ENCODE measurements at regions not wholly inside any gene's neighbourhood (a gene's known extent, or its start where the extent isn't known, plus 50 kb on each side); places are given as distances from the start of the nearest gene placed in this dataset.

DNA sequence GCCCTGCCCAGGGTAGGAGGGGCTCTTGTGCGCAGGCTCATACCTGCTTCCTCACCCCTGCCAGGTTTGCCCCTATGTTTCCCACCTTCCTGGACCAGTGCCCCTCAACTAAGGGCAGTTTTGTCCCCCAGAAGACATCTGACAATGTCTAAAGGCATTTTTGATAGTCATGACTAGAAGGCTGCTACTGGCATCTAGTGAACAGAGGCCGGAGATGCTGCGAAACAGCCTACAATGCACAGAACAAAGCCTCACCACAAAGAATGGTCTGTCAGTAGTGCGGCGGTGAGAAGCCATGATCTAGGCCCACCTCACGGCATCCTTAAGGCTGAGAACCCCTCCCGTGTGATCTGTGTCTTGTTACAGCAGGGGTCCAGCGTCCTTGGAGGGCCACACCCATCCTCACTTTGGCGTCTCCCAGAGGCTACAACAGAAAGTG, 96.0 kb downstream of the TMEM17 start:
- CTCF ChIA-PET, result no interaction called here
- in situ Hi-C loops (cut with HindIII; ENCODE audit: low pct_unique_long_range_greater_than_20kb, low sequenced_read_pairs), result no loop called here
- POLR2A ChIA-PET, result no interaction called here
- DNase-seq (ENCODE audit: low read depth, low spot score), result no peak
- Histone ChIP-seq H3K4me3 (ENCODE audit: low read depth in 2 of 2, low read length in 2 of 2) (no peak overlapping the region), H3K27ac (ENCODE audit: low read length) (no peak overlapping the region), H3K27me3 (ENCODE audit: control insufficient read depth, insufficient read depth, low read length) (no peaks in the 10 kb centered on the region), H3K4me1 (ENCODE audit: control insufficient read depth, insufficient read depth, low read length) (no peaks in the 10 kb centered on the region), H3K9me3 (ENCODE audit: control insufficient read depth, insufficient read depth, low read depth, low read length) (no peaks in the 10 kb centered on the region), H3K36me3 (ENCODE audit: control insufficient read depth, insufficient read depth, low read length) (no peaks in the 10 kb centered on the region)
- BruUV-seq (replicated peaks), result no TSS peak
- TF ChIP-seq, protein P1, sequence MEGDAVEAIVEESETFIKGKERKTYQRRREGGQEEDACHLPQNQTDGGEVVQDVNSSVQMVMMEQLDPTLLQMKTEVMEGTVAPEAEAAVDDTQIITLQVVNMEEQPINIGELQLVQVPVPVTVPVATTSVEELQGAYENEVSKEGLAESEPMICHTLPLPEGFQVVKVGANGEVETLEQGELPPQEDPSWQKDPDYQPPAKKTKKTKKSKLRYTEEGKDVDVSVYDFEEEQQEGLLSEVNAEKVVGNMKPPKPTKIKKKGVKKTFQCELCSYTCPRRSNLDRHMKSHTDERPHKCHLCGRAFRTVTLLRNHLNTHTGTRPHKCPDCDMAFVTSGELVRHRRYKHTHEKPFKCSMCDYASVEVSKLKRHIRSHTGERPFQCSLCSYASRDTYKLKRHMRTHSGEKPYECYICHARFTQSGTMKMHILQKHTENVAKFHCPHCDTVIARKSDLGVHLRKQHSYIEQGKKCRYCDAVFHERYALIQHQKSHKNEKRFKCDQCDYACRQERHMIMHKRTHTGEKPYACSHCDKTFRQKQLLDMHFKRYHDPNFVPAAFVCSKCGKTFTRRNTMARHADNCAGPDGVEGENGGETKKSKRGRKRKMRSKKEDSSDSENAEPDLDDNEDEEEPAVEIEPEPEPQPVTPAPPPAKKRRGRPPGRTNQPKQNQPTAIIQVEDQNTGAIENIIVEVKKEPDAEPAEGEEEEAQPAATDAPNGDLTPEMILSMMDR (IDR thresholded peaks at IDR 0.05), result peak; percentile 24
- TF ChIP-seq TCF7L2 (IDR thresholded peaks at IDR 0.05; ENCODE audit: low read depth, low read length), result no peak
- intact Hi-C loops (cut with micrococcal nuclease; ENCODE audit: unreplicated experiment), result loop anchor here (5.0 kb wide), 3 partner anchors 213 to 493 kb away; partner anchors contain the start of gene B3GNT2
- ATAC-seq, result no peak

DNA sequence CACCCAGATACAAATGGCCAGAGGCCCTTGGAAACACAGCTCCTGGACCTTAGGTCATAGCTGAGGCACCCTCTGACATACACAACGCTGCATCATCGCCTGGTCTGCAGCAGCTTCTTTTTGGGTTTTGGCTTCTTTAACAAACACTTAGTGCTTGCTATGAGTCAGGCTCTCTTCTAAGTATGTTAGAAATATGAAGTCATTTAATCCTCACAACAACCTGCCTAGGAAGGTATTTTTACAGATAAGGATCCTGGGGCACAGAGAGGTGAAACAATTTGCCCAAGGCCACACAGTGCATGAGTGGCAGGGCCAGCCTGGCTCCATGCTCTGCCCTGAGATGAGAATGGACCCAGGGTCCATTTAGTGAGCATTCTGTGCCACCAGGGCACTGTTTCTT, 96.6 kb downstream of the TMEM17 start:
- H3K9me3 ChIP-seq (ENCODE audit: control insufficient read depth, insufficient read depth, low read depth, low read length), result no peaks in the 10 kb centered on the region
- no peak overlapping the region for H3K4me3 ChIP-seq (ENCODE audit: low read depth in 2 of 2, low read length in 2 of 2)
- H3K27ac ChIP-seq (ENCODE audit: low read length), result no peak overlapping the region
- POLR2A ChIA-PET, result no interaction called here
- no peaks in the 10 kb centered on the region for H3K36me3 ChIP-seq (ENCODE audit: control insufficient read depth, insufficient read depth, low read length)
- in situ Hi-C loops (cut with HindIII; ENCODE audit: low pct_unique_long_range_greater_than_20kb, low sequenced_read_pairs) (no loop called here), intact Hi-C loops (cut with micrococcal nuclease; ENCODE audit: unreplicated experiment) (no loop called here)
- CTCF ChIA-PET, result no interaction called here
- BruUV-seq (replicated peaks), result no TSS peak
- ATAC-seq (no peak), DNase-seq (ENCODE audit: low read depth, low spot score) (no peak)
- H3K27me3 ChIP-seq (ENCODE audit: control insufficient read depth, insufficient read depth, low read length), result no peaks in the 10 kb centered on the region
- no peaks in the 10 kb centered on the region for H3K4me1 ChIP-seq (ENCODE audit: control insufficient read depth, insufficient read depth, low read length)
- TF ChIP-seq SIN3A (IDR thresholded peaks at IDR 0.05; ENCODE audit: borderline replicate concordance, insufficient read depth, low read depth, low read length) (no peak), TCF7L2 (IDR thresholded peaks at IDR 0.05; ENCODE audit: low read depth, low read length) (no peak), POLR2AphosphoS5 (IDR thresholded peaks at IDR 0.05; ENCODE audit: low read depth, low read length) (no peak)
- TF ChIP-seq, protein P2, sequence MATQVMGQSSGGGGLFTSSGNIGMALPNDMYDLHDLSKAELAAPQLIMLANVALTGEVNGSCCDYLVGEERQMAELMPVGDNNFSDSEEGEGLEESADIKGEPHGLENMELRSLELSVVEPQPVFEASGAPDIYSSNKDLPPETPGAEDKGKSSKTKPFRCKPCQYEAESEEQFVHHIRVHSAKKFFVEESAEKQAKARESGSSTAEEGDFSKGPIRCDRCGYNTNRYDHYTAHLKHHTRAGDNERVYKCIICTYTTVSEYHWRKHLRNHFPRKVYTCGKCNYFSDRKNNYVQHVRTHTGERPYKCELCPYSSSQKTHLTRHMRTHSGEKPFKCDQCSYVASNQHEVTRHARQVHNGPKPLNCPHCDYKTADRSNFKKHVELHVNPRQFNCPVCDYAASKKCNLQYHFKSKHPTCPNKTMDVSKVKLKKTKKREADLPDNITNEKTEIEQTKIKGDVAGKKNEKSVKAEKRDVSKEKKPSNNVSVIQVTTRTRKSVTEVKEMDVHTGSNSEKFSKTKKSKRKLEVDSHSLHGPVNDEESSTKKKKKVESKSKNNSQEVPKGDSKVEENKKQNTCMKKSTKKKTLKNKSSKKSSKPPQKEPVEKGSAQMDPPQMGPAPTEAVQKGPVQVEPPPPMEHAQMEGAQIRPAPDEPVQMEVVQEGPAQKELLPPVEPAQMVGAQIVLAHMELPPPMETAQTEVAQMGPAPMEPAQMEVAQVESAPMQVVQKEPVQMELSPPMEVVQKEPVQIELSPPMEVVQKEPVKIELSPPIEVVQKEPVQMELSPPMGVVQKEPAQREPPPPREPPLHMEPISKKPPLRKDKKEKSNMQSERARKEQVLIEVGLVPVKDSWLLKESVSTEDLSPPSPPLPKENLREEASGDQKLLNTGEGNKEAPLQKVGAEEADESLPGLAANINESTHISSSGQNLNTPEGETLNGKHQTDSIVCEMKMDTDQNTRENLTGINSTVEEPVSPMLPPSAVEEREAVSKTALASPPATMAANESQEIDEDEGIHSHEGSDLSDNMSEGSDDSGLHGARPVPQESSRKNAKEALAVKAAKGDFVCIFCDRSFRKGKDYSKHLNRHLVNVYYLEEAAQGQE (IDR thresholded peaks at IDR 0.05; ENCODE audit: insufficient read depth in 1 of 2, low read depth in 2 of 2, low read length in 1 of 2), result no peak
- TF ChIP-seq, protein P1 (IDR thresholded peaks at IDR 0.05), result no peak

Measured in Panc1 (cell line).